Type B pancreatic cell (in vitro differentiated cells): ENCODE measurements at regions not wholly inside any gene's neighbourhood (a gene's known extent, or its start where the extent isn't known, plus 50 kb on each side); places are given as distances from the start of the nearest gene placed in this dataset.

Source experiments
- DNase-seq: peaks from one replicate; pipeline ENCODE4 v3.0.0; 2021; ENCODE audit warnings: mixed read lengths; ENCODE audit not compliant: unreplicated experiment; ENCODE audit errors: extremely low spot score
- H3K27ac Mint-ChIP-seq: 2 replicates; pipeline ENCODE4 v1.8.0; 2021; ENCODE audit warnings: mild to moderate bottlenecking, mixed read lengths
- H3K27me3 Mint-ChIP-seq: 2 replicates; pipeline ENCODE4 v1.8.0; 2021; ENCODE audit warnings: mixed read lengths
- H3K36me3 Mint-ChIP-seq: 2 replicates; pipeline ENCODE4 v1.8.0; 2021; ENCODE audit warnings: mixed read lengths
- H3K4me1 Mint-ChIP-seq: one replicate; pipeline ENCODE4 v1.8.0; 2021; ENCODE audit warnings: mixed read lengths; ENCODE audit not compliant: unreplicated experiment
- H3K4me3 Mint-ChIP-seq: 2 replicates; pipeline ENCODE4 v1.8.0; 2021; ENCODE audit warnings: mild to moderate bottlenecking, mixed read lengths
- H3K9me3 Mint-ChIP-seq: 2 replicates; pipeline ENCODE4 v1.8.0; 2021; ENCODE audit warnings: mixed read lengths
- CTCF ChIP-seq: fragments of 200-600 bp; sonication (generic); conservative IDR thresholded peaks from 2 replicates; pipeline ENCODE4 v1.5.0; 2021; ENCODE audit warnings: antibody characterized with exemption, mild to moderate bottlenecking

GRCh38 chr3:72678867-72679266 is 169.4 kb downstream of the SHQ1 start:
- no peaks in the 10 kb centered on the region for H3K36me3 Mint-ChIP-seq
- peak overlapping the region; percentile 34 for H3K4me3 Mint-ChIP-seq
- peaks cover 4% of the 10 kb centered on the region for H3K9me3 Mint-ChIP-seq
- no peaks in the 10 kb centered on the region for H3K27me3 Mint-ChIP-seq
- TF ChIP-seq CTCF, result no peak
- peaks cover 35% of the 10 kb centered on the region for H3K4me1 Mint-ChIP-seq
- no peak for DNase-seq
- peak overlapping the region; percentile 92 for H3K27ac Mint-ChIP-seq

GRCh38 chr3:72678380-72678779 is 169.9 kb downstream of the SHQ1 start:
- H3K4me1 Mint-ChIP-seq, result peaks cover 35% of the 10 kb centered on the region
- H3K27ac Mint-ChIP-seq, result peak overlapping the region; percentile 92
- peaks cover 4% of the 10 kb centered on the region for H3K9me3 Mint-ChIP-seq
- peak overlapping the region; percentile 34 for H3K4me3 Mint-ChIP-seq
- no peaks in the 10 kb centered on the region for H3K36me3 Mint-ChIP-seq
- no peak for TF ChIP-seq CTCF
- no peaks in the 10 kb centered on the region for H3K27me3 Mint-ChIP-seq
- no peak for DNase-seq

GRCh38 chr3:72675243-72675642 is 173.0 kb downstream of the SHQ1 start:
- no peak overlapping the region for H3K27ac Mint-ChIP-seq
- DNase-seq, result no peak
- no peaks in the 10 kb centered on the region for H3K9me3 Mint-ChIP-seq
- H3K4me1 Mint-ChIP-seq, result peaks cover 25% of the 10 kb centered on the region
- H3K36me3 Mint-ChIP-seq, result no peaks in the 10 kb centered on the region
- no peak overlapping the region for H3K4me3 Mint-ChIP-seq
- H3K27me3 Mint-ChIP-seq, result peaks cover 12% of the 10 kb centered on the region
- no peak for TF ChIP-seq CTCF

GRCh38 chr3:72673011-72673771 is 175.1 kb downstream of the SHQ1 start:
- H3K9me3 Mint-ChIP-seq, result peaks cover 4% of the 10 kb centered on the region
- no peak for TF ChIP-seq CTCF
- H3K36me3 Mint-ChIP-seq, result no peaks in the 10 kb centered on the region
- H3K27ac Mint-ChIP-seq, result no peak overlapping the region
- no peak overlapping the region for H3K4me3 Mint-ChIP-seq
- DNase-seq, result no peak
- H3K4me1 Mint-ChIP-seq, result peaks cover 11% of the 10 kb centered on the region
- H3K27me3 Mint-ChIP-seq, result peaks cover 12% of the 10 kb centered on the region

GRCh38 chr3:72669224-72669623 is 179.0 kb downstream of the SHQ1 start:
- DNase-seq, result no peak
- peaks cover 13% of the 10 kb centered on the region for H3K9me3 Mint-ChIP-seq
- TF ChIP-seq CTCF, result no peak
- peak overlapping the region; percentile 15 for H3K4me3 Mint-ChIP-seq
- H3K4me1 Mint-ChIP-seq, result peaks cover 17% of the 10 kb centered on the region
- H3K36me3 Mint-ChIP-seq, result no peaks in the 10 kb centered on the region
- peaks cover 12% of the 10 kb centered on the region for H3K27me3 Mint-ChIP-seq
- no peak overlapping the region for H3K27ac Mint-ChIP-seq

- Mint-ChIP-seq H3K4me3 (no peak overlapping the region), H3K9me3 (peaks cover 16% of the 10 kb centered on the region), H3K4me1 (peaks cover 29% of the 10 kb centered on the region), H3K27me3 (peaks cover 3% of the 10 kb centered on the region), H3K36me3 (no peaks in the 10 kb centered on the region), H3K27ac (peak overlapping the region; percentile 63)
- DNase-seq, result no peak
- TF ChIP-seq CTCF, result peak; percentile 7
Observed at GRCh38 chr3:72666447-72666755, 181.8 kb downstream of the SHQ1 start.
